ENCODE measurements at regions not wholly inside any gene's neighbourhood (a gene's known extent, or its start where the extent isn't known, plus 50 kb on each side); places are given as distances from the start of the nearest gene placed in this dataset.

- Histone ChIP-seq H2AFZ (ENCODE audit: low read length) (no peak overlapping the region), H3K4me1 (ENCODE audit: insufficient read depth, low read length, severe bottlenecking) (no peaks in the 10 kb centered on the region), H3K9me2 (ENCODE audit: low read depth, low read length) (no peaks in the 10 kb centered on the region), H4K20me1 (ENCODE audit: insufficient read depth, low read length) (no peaks in the 10 kb centered on the region), H3K27me3 (ENCODE audit: insufficient read depth, low read length) (no peaks in the 10 kb centered on the region), H3K79me2 (ENCODE audit: insufficient read depth, low read length) (no peaks in the 10 kb centered on the region), H3K4me2 (ENCODE audit: low read length) (no peak overlapping the region), H3K36me3 (ENCODE audit: insufficient read depth, low read length) (no peaks in the 10 kb centered on the region), H3K4me3 (ENCODE audit: low read depth, low read length, poor library complexity, severe bottlenecking) (no peak overlapping the region), H3K9ac (ENCODE audit: low read length) (no peak overlapping the region), H3K27ac (ENCODE audit: low read depth, low read length, poor library complexity, severe bottlenecking) (no peak overlapping the region), H3K9me3 (ENCODE audit: low read length) (no peaks in the 10 kb centered on the region), H3F3A (ENCODE audit: insufficient read depth, low read length) (no peaks in the 10 kb centered on the region)
- TF ChIP-seq CTCF (IDR thresholded peaks at IDR 0.05; ENCODE audit: low read length) (no peak), EZH2 (IDR thresholded peaks at IDR 0.05; ENCODE audit: borderline replicate concordance, low read length) (no peak)
Measured at GRCh38 chr2:139064159-139064558, 284.0 kb upstream of the NXPH2 start.

- Histone ChIP-seq H3K9ac (ENCODE audit: low read length) (no peak overlapping the region), H3K4me3 (ENCODE audit: low read depth, low read length, poor library complexity, severe bottlenecking) (no peak overlapping the region), H3K79me2 (ENCODE audit: insufficient read depth, low read length) (no peaks in the 10 kb centered on the region)
Measured at GRCh38 chr2:139059617-139060016, 279.4 kb upstream of the NXPH2 start.

GRCh38 chr2:139055202-139055601, 275.0 kb upstream of the NXPH2 start:
- H4K20me1 ChIP-seq (ENCODE audit: insufficient read depth, low read length) = no peaks in the 10 kb centered on the region
- no peaks in the 10 kb centered on the region for H3K36me3 ChIP-seq (ENCODE audit: insufficient read depth, low read length)
- no peak for TF ChIP-seq EZH2 (IDR thresholded peaks at IDR 0.05; ENCODE audit: borderline replicate concordance, low read length)
- TF ChIP-seq CTCF (IDR thresholded peaks at IDR 0.05; ENCODE audit: low read length) = no peak
- H3K4me2 ChIP-seq (ENCODE audit: low read length) = no peak overlapping the region
- H3K27me3 ChIP-seq (ENCODE audit: insufficient read depth, low read length) = no peaks in the 10 kb centered on the region
- H2AFZ ChIP-seq (ENCODE audit: low read length) = no peak overlapping the region
- no peaks in the 10 kb centered on the region for H3K4me1 ChIP-seq (ENCODE audit: insufficient read depth, low read length, severe bottlenecking)
- no peak overlapping the region for H3K4me3 ChIP-seq (ENCODE audit: low read depth, low read length, poor library complexity, severe bottlenecking)
- no peaks in the 10 kb centered on the region for H3K9me2 ChIP-seq (ENCODE audit: low read depth, low read length)
- H3K9ac ChIP-seq (ENCODE audit: low read length) = no peak overlapping the region
- H3K9me3 ChIP-seq (ENCODE audit: low read length) = no peaks in the 10 kb centered on the region
- H3K79me2 ChIP-seq (ENCODE audit: insufficient read depth, low read length) = no peaks in the 10 kb centered on the region
- no peaks in the 10 kb centered on the region for H3F3A ChIP-seq (ENCODE audit: insufficient read depth, low read length)
- H3K27ac ChIP-seq (ENCODE audit: low read depth, low read length, poor library complexity, severe bottlenecking) = no peak overlapping the region

More at GRCh38 chr2:139059617-139060016, 279.4 kb upstream of the NXPH2 start:
- H3K9me2 ChIP-seq (ENCODE audit: low read depth, low read length) = no peaks in the 10 kb centered on the region
- H2AFZ ChIP-seq (ENCODE audit: low read length) = no peak overlapping the region
- H4K20me1 ChIP-seq (ENCODE audit: insufficient read depth, low read length) = no peaks in the 10 kb centered on the region
- no peak overlapping the region for H3K4me2 ChIP-seq (ENCODE audit: low read length)
- H3K4me1 ChIP-seq (ENCODE audit: insufficient read depth, low read length, severe bottlenecking) = no peaks in the 10 kb centered on the region
- H3K36me3 ChIP-seq (ENCODE audit: insufficient read depth, low read length) = no peaks in the 10 kb centered on the region
- no peaks in the 10 kb centered on the region for H3F3A ChIP-seq (ENCODE audit: insufficient read depth, low read length)
- no peaks in the 10 kb centered on the region for H3K27me3 ChIP-seq (ENCODE audit: insufficient read depth, low read length)
- TF ChIP-seq CTCF (IDR thresholded peaks at IDR 0.05; ENCODE audit: low read length) = no peak
- TF ChIP-seq EZH2 (IDR thresholded peaks at IDR 0.05; ENCODE audit: borderline replicate concordance, low read length) = no peak
- H3K27ac ChIP-seq (ENCODE audit: low read depth, low read length, poor library complexity, severe bottlenecking) = no peak overlapping the region
- H3K9me3 ChIP-seq (ENCODE audit: low read length) = no peaks in the 10 kb centered on the region

All from OCI-LY1 (cell line).